Activated CD4-positive, alpha-beta T cell treated with anti-CD3 and anti-CD28 coated beads for 36 hours (primary cell): ENCODE measurements at regions not wholly inside any gene's neighbourhood (a gene's known extent, or its start where the extent isn't known, plus 50 kb on each side); places are given as distances from the start of the nearest gene placed in this dataset.

Source experiments
- ATAC-seq: fragments of 200-7000 bp; cut with Tn5 transposase; one replicate; pipeline ENCODE4 v1.10.0; 2021; ENCODE audit warnings: mild to moderate bottlenecking, moderate library complexity
- CTCF ChIA-PET: fragments of 350-600 bp; sonication (Branson Sonifier 250); formaldehyde crosslinking; loops from one replicate; lab custom pipeline; 2021; ENCODE audit warnings: antibody characterized with exemption; lab: Charles Lee
- POLR2A ChIA-PET: fragments of 350-600 bp; sonication (Branson Sonifier 250); formaldehyde crosslinking; loops from one replicate; lab custom pipeline; 2021; ENCODE audit warnings: antibody characterized with exemption, inconsistent platforms; lab: Charles Lee
- DNase-seq: peaks from one replicate; pipeline ENCODE4 v3.0.0-alpha.2; 2020
- H3K27ac Mint-ChIP-seq: one replicate; pipeline ENCODE4 v1.8.0; 2021; ENCODE audit warnings: mixed read lengths
- H3K27me3 Mint-ChIP-seq: one replicate; pipeline ENCODE4 v1.8.0; 2021; ENCODE audit warnings: mixed read lengths
- H3K36me3 Mint-ChIP-seq: one replicate; pipeline ENCODE4 v1.8.0; 2021; ENCODE audit warnings: low read depth, mixed read lengths
- H3K4me1 Mint-ChIP-seq: one replicate; pipeline ENCODE4 v1.8.0; 2021; ENCODE audit warnings: mixed read lengths
- H3K4me3 Mint-ChIP-seq: one replicate; pipeline ENCODE4 v1.8.0; 2021; ENCODE audit warnings: mild to moderate bottlenecking, moderate library complexity, mixed read lengths
- H3K9me3 Mint-ChIP-seq: one replicate; pipeline ENCODE4 v1.8.0; 2021; ENCODE audit warnings: low read depth, mixed read lengths
- intact Hi-C, 2 experiments: fragments of 100-400 bp; cut with DNase I in 1 of 2; cut with micrococcal nuclease in 1 of 2; formaldehyde crosslinking; loops; one replicate each; pipeline versions ENCODE4 v1.14.2 to v1.15.1; 2022 to 2024; cut with DNase I, micrococcal nuclease

- POLR2A ChIA-PET, result no interaction called here
- ATAC-seq, result no peak
- intact Hi-C loops, result loop anchor here in 1 of 2 experiments (10.0 kb wide), 1 partner anchor 60 kb away; no protein-coding TSS in a partner anchor
- H3K27ac Mint-ChIP-seq, result no peak overlapping the region
- no peaks in the 10 kb centered on the region for H3K36me3 Mint-ChIP-seq
- no peak for DNase-seq
- peaks cover 11% of the 10 kb centered on the region for H3K27me3 Mint-ChIP-seq
- no peaks in the 10 kb centered on the region for H3K4me1 Mint-ChIP-seq
- H3K9me3 Mint-ChIP-seq, result no peaks in the 10 kb centered on the region
- no peak overlapping the region for H3K4me3 Mint-ChIP-seq
- CTCF ChIA-PET, result interaction anchor here (0.7 kb wide), 1 partner anchor 69 kb away, joined by 3 read pairs; no protein-coding TSS in a partner anchor
Measured at GRCh38 chr16:17845031-17845430, 374.3 kb upstream of the XYLT1 start.

- Mint-ChIP-seq H3K36me3 (no peaks in the 10 kb centered on the region), H3K27me3 (peaks cover 10% of the 10 kb centered on the region), H3K27ac (no peak overlapping the region), H3K4me3 (no peak overlapping the region), H3K4me1 (no peaks in the 10 kb centered on the region), H3K9me3 (no peaks in the 10 kb centered on the region)
- CTCF ChIA-PET, result no interaction called here
- POLR2A ChIA-PET, result no interaction called here
- no peak for ATAC-seq
- DNase-seq, result no peak
- intact Hi-C loops, result loop anchor here in 1 of 2 experiments (10.0 kb wide), 1 partner anchor 59 kb away; no protein-coding TSS in a partner anchor
Measured at GRCh38 chr16:17843905-17844304, 373.1 kb upstream of the XYLT1 start.

GRCh38 chr16:17839907-17840306 is 369.1 kb upstream of the XYLT1 start:
- ChIA-PET POLR2A (no interaction called here), CTCF (no interaction called here)
- no peak for DNase-seq
- no peak for ATAC-seq
- Mint-ChIP-seq H3K36me3 (no peaks in the 10 kb centered on the region), H3K4me3 (no peak overlapping the region), H3K27ac (no peak overlapping the region), H3K4me1 (no peaks in the 10 kb centered on the region), H3K27me3 (peaks cover 12% of the 10 kb centered on the region), H3K9me3 (no peaks in the 10 kb centered on the region)
- intact Hi-C loops, result loop anchor here in 1 of 2 experiments (10.0 kb wide), 1 partner anchor 55 kb away; no protein-coding TSS in a partner anchor

GRCh38 chr16:17839272-17839671 is 368.5 kb upstream of the XYLT1 start:
- ChIA-PET POLR2A (no interaction called here), CTCF (no interaction called here)
- Mint-ChIP-seq H3K27me3 (peaks cover 13% of the 10 kb centered on the region), H3K36me3 (no peaks in the 10 kb centered on the region), H3K27ac (no peak overlapping the region), H3K9me3 (no peaks in the 10 kb centered on the region), H3K4me1 (no peaks in the 10 kb centered on the region), H3K4me3 (no peak overlapping the region)
- DNase-seq (no peak), ATAC-seq (no peak)
- intact Hi-C loops, result no loop called here

GRCh38 chr16:17836868-17837602 is 366.3 kb upstream of the XYLT1 start:
- H3K9me3 Mint-ChIP-seq, result no peaks in the 10 kb centered on the region
- H3K27ac Mint-ChIP-seq, result no peak overlapping the region
- no peaks in the 10 kb centered on the region for H3K36me3 Mint-ChIP-seq
- CTCF ChIA-PET, result no interaction called here
- intact Hi-C loops, result no loop called here
- DNase-seq, result no peak
- H3K4me3 Mint-ChIP-seq, result no peak overlapping the region
- POLR2A ChIA-PET, result no interaction called here
- no peaks in the 10 kb centered on the region for H3K4me1 Mint-ChIP-seq
- no peak for ATAC-seq
- H3K27me3 Mint-ChIP-seq, result peaks cover 13% of the 10 kb centered on the region

GRCh38 chr16:17835118-17835876 is 364.5 kb upstream of the XYLT1 start:
- ATAC-seq (no peak), DNase-seq (no peak)
- Mint-ChIP-seq H3K4me1 (no peaks in the 10 kb centered on the region), H3K27ac (no peak overlapping the region), H3K4me3 (no peak overlapping the region), H3K36me3 (no peaks in the 10 kb centered on the region), H3K27me3 (peaks cover 6% of the 10 kb centered on the region), H3K9me3 (no peaks in the 10 kb centered on the region)
- ChIA-PET POLR2A (no interaction called here), CTCF (no interaction called here)
- intact Hi-C loops, result no loop called here

- H3K4me1 Mint-ChIP-seq, result no peaks in the 10 kb centered on the region
Measured at GRCh38 chr16:17832738-17833137, 362.0 kb upstream of the XYLT1 start.

GRCh38 chr16:17831330-17831729 is 360.6 kb upstream of the XYLT1 start:
- H3K4me1 Mint-ChIP-seq, result no peaks in the 10 kb centered on the region
- no peak overlapping the region for H3K27ac Mint-ChIP-seq
- CTCF ChIA-PET, result no interaction called here
- DNase-seq, result no peak
- no peak for ATAC-seq
- intact Hi-C loops, result no loop called here
- no peaks in the 10 kb centered on the region for H3K9me3 Mint-ChIP-seq
- POLR2A ChIA-PET, result no interaction called here
- peaks cover 5% of the 10 kb centered on the region for H3K27me3 Mint-ChIP-seq
- H3K36me3 Mint-ChIP-seq, result no peaks in the 10 kb centered on the region
- no peak overlapping the region for H3K4me3 Mint-ChIP-seq

More at GRCh38 chr16:17832738-17833137, 362.0 kb upstream of the XYLT1 start:
- Mint-ChIP-seq H3K27me3 (peaks cover 5% of the 10 kb centered on the region), H3K4me3 (no peak overlapping the region), H3K36me3 (no peaks in the 10 kb centered on the region), H3K9me3 (no peaks in the 10 kb centered on the region), H3K27ac (no peak overlapping the region)
- DNase-seq (no peak), ATAC-seq (no peak)
- ChIA-PET POLR2A (no interaction called here), CTCF (no interaction called here)
- intact Hi-C loops, result no loop called here

- Mint-ChIP-seq H3K4me1 (no peaks in the 10 kb centered on the region), H3K9me3 (no peaks in the 10 kb centered on the region), H3K27ac (no peak overlapping the region), H3K27me3 (peaks cover 5% of the 10 kb centered on the region), H3K4me3 (no peak overlapping the region), H3K36me3 (no peaks in the 10 kb centered on the region)
- ChIA-PET POLR2A (no interaction called here), CTCF (no interaction called here)
- ATAC-seq (no peak), DNase-seq (no peak)
- intact Hi-C loops, result no loop called here
Measured at GRCh38 chr16:17830651-17831050, 359.9 kb upstream of the XYLT1 start.

GRCh38 chr16:17829811-17830210 is 359.1 kb upstream of the XYLT1 start:
- Mint-ChIP-seq H3K27me3 (no peaks in the 10 kb centered on the region), H3K4me1 (no peaks in the 10 kb centered on the region), H3K9me3 (no peaks in the 10 kb centered on the region), H3K27ac (no peak overlapping the region), H3K36me3 (no peaks in the 10 kb centered on the region), H3K4me3 (no peak overlapping the region)
- DNase-seq (no peak), ATAC-seq (no peak)
- ChIA-PET CTCF (no interaction called here), POLR2A (no interaction called here)
- intact Hi-C loops, result no loop called here

GRCh38 chr16:17828012-17828411 is 357.3 kb upstream of the XYLT1 start:
- no peak for ATAC-seq

GRCh38 chr16:17827313-17827712 is 356.6 kb upstream of the XYLT1 start:
- no peak overlapping the region for H3K27ac Mint-ChIP-seq
- peaks cover 6% of the 10 kb centered on the region for H3K27me3 Mint-ChIP-seq
- ChIA-PET CTCF (no interaction called here), POLR2A (no interaction called here)
- ATAC-seq, result no peak
- H3K36me3 Mint-ChIP-seq, result no peaks in the 10 kb centered on the region
- DNase-seq, result no peak
- H3K9me3 Mint-ChIP-seq, result no peaks in the 10 kb centered on the region
- no peaks in the 10 kb centered on the region for H3K4me1 Mint-ChIP-seq
- intact Hi-C loops, result no loop called here
- H3K4me3 Mint-ChIP-seq, result no peak overlapping the region

More at GRCh38 chr16:17828012-17828411, 357.3 kb upstream of the XYLT1 start:
- intact Hi-C loops, result no loop called here
- DNase-seq, result no peak
- ChIA-PET CTCF (no interaction called here), POLR2A (no interaction called here)
- Mint-ChIP-seq H3K9me3 (no peaks in the 10 kb centered on the region), H3K4me3 (no peak overlapping the region), H3K27ac (no peak overlapping the region), H3K27me3 (peaks cover 4% of the 10 kb centered on the region), H3K4me1 (no peaks in the 10 kb centered on the region), H3K36me3 (no peaks in the 10 kb centered on the region)
